HEK293 (cell line): ENCODE measurements at regions not wholly inside any gene's neighbourhood (a gene's known extent, or its start where the extent isn't known, plus 50 kb on each side); places are given as distances from the start of the nearest gene placed in this dataset.

Source experiments
- HOXA7 ChIP-seq: sonication (generic); formaldehyde crosslinking; IDR thresholded peaks from 2 replicates; pipeline ENCODE4 v1.8.1; 2022; ENCODE audit warnings: missing genetic modification reagents, borderline replicate concordance
- ZNF157 ChIP-seq: fragments of 450-650 bp; formaldehyde crosslinking; IDR thresholded peaks from 2 replicates; pipeline ENCODE4 v1.5.1; 2016; ENCODE audit warnings: missing biosample characterization, missing genetic modification characterization
- ZNF274 ChIP-seq, 2 experiments: fragments of 200-500 bp in 1 of 2; fragments of 450-650 bp in 1 of 2; sonication (Bioruptor generic) in 1 of 2; formaldehyde crosslinking in 1 of 2; IDR thresholded peaks; 2 replicates each; pipeline versions ENCODE4 v1.5.1 to v1.6.1; 2014 to 2016; ENCODE audit warnings: borderline replicate concordance in 1 of 2, inconsistent platforms in 1 of 2, low read length in 1 of 2, missing biosample characterization in 1 of 2, missing genetic modification characterization in 1 of 2
- ZNF629 ChIP-seq: fragments of 450-650 bp; formaldehyde crosslinking; IDR thresholded peaks from 2 replicates; pipeline ENCODE4 v1.5.1; 2017; ENCODE audit warnings: missing biosample characterization, missing genetic modification characterization
- ZNF777 ChIP-seq: fragments of 450-650 bp; formaldehyde crosslinking; IDR thresholded peaks from 2 replicates; pipeline ENCODE4 v1.5.1; 2017; ENCODE audit warnings: missing biosample characterization, missing genetic modification characterization, borderline replicate concordance
- TF ChIP-seq, protein P1 (sequence below): fragments of 450-650 bp; formaldehyde crosslinking; IDR thresholded peaks from 2 replicates; pipeline ENCODE4 v1.5.1; 2016; ENCODE audit warnings: missing biosample characterization, missing genetic modification characterization
- TF ChIP-seq, protein P2 (sequence below): fragments of 450-650 bp; formaldehyde crosslinking; IDR thresholded peaks from 2 replicates; pipeline ENCODE4 v1.5.1; 2016; ENCODE audit warnings: missing biosample characterization, missing genetic modification characterization
- TF ChIP-seq, protein P3 (sequence below): fragments of 450-650 bp; formaldehyde crosslinking; conservative IDR thresholded peaks from 2 replicates; pipeline ENCODE4 v1.5.1; 2016; ENCODE audit warnings: low read depth, missing biosample characterization, missing genetic modification characterization

DNA sequence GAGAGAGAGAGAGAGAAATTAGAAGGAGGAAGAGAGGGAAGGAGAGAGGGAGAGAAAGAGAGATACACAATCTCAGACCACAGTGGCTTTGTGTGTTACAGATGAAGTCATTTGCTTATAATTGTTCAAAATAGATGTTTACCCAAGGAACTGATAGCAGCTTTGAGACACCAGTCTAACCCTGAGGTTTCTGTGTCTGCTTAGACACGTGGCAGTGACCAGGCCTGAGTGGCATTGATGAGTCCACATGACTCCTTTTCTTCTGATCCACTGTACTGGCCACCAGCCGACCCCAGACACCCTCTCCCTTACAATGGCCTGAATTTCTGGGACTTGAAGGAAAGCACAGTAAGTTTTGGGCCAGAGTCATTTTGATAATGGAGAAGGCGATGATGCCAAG is 104.9 kb downstream of the DUSP10 start:
- TF ChIP-seq, protein P1, sequence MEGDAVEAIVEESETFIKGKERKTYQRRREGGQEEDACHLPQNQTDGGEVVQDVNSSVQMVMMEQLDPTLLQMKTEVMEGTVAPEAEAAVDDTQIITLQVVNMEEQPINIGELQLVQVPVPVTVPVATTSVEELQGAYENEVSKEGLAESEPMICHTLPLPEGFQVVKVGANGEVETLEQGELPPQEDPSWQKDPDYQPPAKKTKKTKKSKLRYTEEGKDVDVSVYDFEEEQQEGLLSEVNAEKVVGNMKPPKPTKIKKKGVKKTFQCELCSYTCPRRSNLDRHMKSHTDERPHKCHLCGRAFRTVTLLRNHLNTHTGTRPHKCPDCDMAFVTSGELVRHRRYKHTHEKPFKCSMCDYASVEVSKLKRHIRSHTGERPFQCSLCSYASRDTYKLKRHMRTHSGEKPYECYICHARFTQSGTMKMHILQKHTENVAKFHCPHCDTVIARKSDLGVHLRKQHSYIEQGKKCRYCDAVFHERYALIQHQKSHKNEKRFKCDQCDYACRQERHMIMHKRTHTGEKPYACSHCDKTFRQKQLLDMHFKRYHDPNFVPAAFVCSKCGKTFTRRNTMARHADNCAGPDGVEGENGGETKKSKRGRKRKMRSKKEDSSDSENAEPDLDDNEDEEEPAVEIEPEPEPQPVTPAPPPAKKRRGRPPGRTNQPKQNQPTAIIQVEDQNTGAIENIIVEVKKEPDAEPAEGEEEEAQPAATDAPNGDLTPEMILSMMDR (tag by site-specific recombination): no peak
- no peak for TF ChIP-seq ZNF274 (IDR thresholded peaks at IDR 0.05; ENCODE audit: low read length)
- no peak for TF ChIP-seq ZNF274 (tag by site-specific recombination; IDR thresholded peaks at IDR 0.05; ENCODE audit: borderline replicate concordance)
- no peak for TF ChIP-seq HOXA7 (CRISPR knock-in tag)
- TF ChIP-seq ZNF629 (tag by site-specific recombination): no peak
- TF ChIP-seq, protein P2, sequence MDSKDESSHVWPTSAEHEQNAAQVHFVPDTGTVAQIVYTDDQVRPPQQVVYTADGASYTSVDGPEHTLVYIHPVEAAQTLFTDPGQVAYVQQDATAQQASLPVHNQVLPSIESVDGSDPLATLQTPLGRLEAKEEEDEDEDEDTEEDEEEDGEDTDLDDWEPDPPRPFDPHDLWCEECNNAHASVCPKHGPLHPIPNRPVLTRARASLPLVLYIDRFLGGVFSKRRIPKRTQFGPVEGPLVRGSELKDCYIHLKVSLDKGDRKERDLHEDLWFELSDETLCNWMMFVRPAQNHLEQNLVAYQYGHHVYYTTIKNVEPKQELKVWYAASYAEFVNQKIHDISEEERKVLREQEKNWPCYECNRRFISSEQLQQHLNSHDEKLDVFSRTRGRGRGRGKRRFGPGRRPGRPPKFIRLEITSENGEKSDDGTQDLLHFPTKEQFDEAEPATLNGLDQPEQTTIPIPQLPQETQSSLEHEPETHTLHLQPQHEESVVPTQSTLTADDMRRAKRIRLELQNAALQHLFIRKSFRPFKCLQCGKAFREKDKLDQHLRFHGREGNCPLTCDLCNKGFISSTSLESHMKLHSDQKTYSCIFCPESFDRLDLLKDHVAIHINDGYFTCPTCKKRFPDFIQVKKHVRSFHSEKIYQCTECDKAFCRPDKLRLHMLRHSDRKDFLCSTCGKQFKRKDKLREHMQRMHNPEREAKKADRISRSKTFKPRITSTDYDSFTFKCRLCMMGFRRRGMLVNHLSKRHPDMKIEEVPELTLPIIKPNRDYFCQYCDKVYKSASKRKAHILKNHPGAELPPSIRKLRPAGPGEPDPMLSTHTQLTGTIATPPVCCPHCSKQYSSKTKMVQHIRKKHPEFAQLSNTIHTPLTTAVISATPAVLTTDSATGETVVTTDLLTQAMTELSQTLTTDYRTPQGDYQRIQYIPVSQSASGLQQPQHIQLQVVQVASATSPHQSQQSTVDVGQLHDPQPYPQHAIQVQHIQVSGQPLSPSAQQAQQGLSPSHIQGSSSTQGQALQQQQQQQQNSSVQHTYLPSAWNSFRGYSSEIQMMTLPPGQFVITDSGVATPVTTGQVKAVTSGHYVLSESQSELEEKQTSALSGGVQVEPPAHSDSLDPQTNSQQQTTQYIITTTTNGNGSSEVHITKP (tag by site-specific recombination): no peak
- TF ChIP-seq ZNF777 (tag by site-specific recombination): no peak
- TF ChIP-seq, protein P3, sequence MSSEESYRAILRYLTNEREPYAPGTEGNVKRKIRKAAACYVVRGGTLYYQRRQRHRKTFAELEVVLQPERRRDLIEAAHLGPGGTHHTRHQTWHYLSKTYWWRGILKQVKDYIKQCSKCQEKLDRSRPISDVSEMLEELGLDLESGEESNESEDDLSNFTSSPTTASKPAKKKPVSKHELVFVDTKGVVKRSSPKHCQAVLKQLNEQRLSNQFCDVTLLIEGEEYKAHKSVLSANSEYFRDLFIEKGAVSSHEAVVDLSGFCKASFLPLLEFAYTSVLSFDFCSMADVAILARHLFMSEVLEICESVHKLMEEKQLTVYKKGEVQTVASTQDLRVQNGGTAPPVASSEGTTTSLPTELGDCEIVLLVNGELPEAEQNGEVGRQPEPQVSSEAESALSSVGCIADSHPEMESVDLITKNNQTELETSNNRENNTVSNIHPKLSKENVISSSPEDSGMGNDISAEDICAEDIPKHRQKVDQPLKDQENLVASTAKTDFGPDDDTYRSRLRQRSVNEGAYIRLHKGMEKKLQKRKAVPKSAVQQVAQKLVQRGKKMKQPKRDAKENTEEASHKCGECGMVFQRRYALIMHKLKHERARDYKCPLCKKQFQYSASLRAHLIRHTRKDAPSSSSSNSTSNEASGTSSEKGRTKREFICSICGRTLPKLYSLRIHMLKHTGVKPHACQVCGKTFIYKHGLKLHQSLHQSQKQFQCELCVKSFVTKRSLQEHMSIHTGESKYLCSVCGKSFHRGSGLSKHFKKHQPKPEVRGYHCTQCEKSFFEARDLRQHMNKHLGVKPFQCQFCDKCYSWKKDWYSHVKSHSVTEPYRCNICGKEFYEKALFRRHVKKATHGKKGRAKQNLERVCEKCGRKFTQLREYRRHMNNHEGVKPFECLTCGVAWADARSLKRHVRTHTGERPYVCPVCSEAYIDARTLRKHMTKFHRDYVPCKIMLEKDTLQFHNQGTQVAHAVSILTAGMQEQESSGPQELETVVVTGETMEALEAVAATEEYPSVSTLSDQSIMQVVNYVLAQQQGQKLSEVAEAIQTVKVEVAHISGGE (tag by site-specific recombination): no peak
- TF ChIP-seq ZNF157 (tag by site-specific recombination): no peak
